Mesothelial cell of epicardium (in vitro differentiated cells): ENCODE measurements at regions not wholly inside any gene's neighbourhood (a gene's known extent, or its start where the extent isn't known, plus 50 kb on each side); places are given as distances from the start of the nearest gene placed in this dataset.

Source experiments
- DNase-seq, 2 experiments: peaks; one replicate each; pipeline ENCODE4 v3.0.0; 2021; ENCODE audit warnings: low spot score in 2 of 2; ENCODE audit not compliant: unreplicated experiment in 2 of 2
- H3K27ac Mint-ChIP-seq: 2 replicates; pipeline ENCODE4 v1.8.0; 2021; ENCODE audit warnings: mixed read lengths
- H3K27me3 Mint-ChIP-seq: 2 replicates; pipeline ENCODE4 v1.8.0; 2021; ENCODE audit warnings: low read depth, mixed read lengths
- H3K36me3 Mint-ChIP-seq: 2 replicates; pipeline ENCODE4 v1.8.0; 2021; ENCODE audit warnings: mixed read lengths
- H3K4me1 Mint-ChIP-seq: 2 replicates; pipeline ENCODE4 v1.8.0; 2021; ENCODE audit warnings: mixed read lengths
- H3K4me3 Mint-ChIP-seq: 2 replicates; pipeline ENCODE4 v1.8.0; 2021; ENCODE audit warnings: mild to moderate bottlenecking, moderate library complexity, mixed read lengths
- H3K9me3 Mint-ChIP-seq: 2 replicates; pipeline ENCODE4 v1.8.0; 2021; ENCODE audit warnings: mixed read lengths
- CTCF ChIP-seq: fragments of 200-600 bp; sonication (generic); IDR thresholded peaks from one replicate; pipeline ENCODE4 v1.5.0; 2021; ENCODE audit warnings: antibody characterized with exemption; ENCODE audit not compliant: unreplicated experiment

- no peak overlapping the region for H3K27ac Mint-ChIP-seq
- no peak for DNase-seq
- no peaks in the 10 kb centered on the region for H3K4me1 Mint-ChIP-seq
- H3K27me3 Mint-ChIP-seq = no peaks in the 10 kb centered on the region
- H3K9me3 Mint-ChIP-seq = no peaks in the 10 kb centered on the region
- H3K36me3 Mint-ChIP-seq = no peaks in the 10 kb centered on the region
- H3K4me3 Mint-ChIP-seq = no peak overlapping the region
- TF ChIP-seq CTCF = no peak
These were observed 559.0 kb downstream of the PDCD6IP start for GRCh38 chr3:34357461-34357860.

- TF ChIP-seq CTCF = no peak
- no peak overlapping the region for H3K27ac Mint-ChIP-seq
- H3K27me3 Mint-ChIP-seq = no peaks in the 10 kb centered on the region
- no peaks in the 10 kb centered on the region for H3K4me1 Mint-ChIP-seq
- H3K9me3 Mint-ChIP-seq = no peaks in the 10 kb centered on the region
- no peak overlapping the region for H3K4me3 Mint-ChIP-seq
- H3K36me3 Mint-ChIP-seq = no peaks in the 10 kb centered on the region
- no peak for DNase-seq
These were observed 560.6 kb downstream of the PDCD6IP start for GRCh38 chr3:34359064-34359463.

GRCh38 chr3:34360713-34361112 lies 562.3 kb downstream of the PDCD6IP start:
- Mint-ChIP-seq H3K36me3 (no peaks in the 10 kb centered on the region), H3K4me1 (no peaks in the 10 kb centered on the region), H3K4me3 (no peak overlapping the region), H3K27me3 (no peaks in the 10 kb centered on the region), H3K9me3 (no peaks in the 10 kb centered on the region), H3K27ac (no peak overlapping the region)
- DNase-seq = no peak
- TF ChIP-seq CTCF = no peak

- Mint-ChIP-seq H3K27ac (no peak overlapping the region), H3K27me3 (no peaks in the 10 kb centered on the region), H3K4me1 (no peaks in the 10 kb centered on the region), H3K9me3 (peaks cover 4% of the 10 kb centered on the region), H3K4me3 (no peak overlapping the region), H3K36me3 (no peaks in the 10 kb centered on the region)
- no peak for DNase-seq
- no peak for TF ChIP-seq CTCF
These were observed 563.5 kb downstream of the PDCD6IP start for GRCh38 chr3:34361921-34362320.

GRCh38 chr3:34362910-34363309 lies 564.5 kb downstream of the PDCD6IP start:
- no peak for DNase-seq
- H3K36me3 Mint-ChIP-seq = no peaks in the 10 kb centered on the region
- no peak overlapping the region for H3K27ac Mint-ChIP-seq
- no peaks in the 10 kb centered on the region for H3K27me3 Mint-ChIP-seq
- TF ChIP-seq CTCF = no peak
- no peak overlapping the region for H3K4me3 Mint-ChIP-seq
- H3K4me1 Mint-ChIP-seq = no peaks in the 10 kb centered on the region
- H3K9me3 Mint-ChIP-seq = peaks cover 6% of the 10 kb centered on the region

- H3K27me3 Mint-ChIP-seq = no peaks in the 10 kb centered on the region
- no peak for TF ChIP-seq CTCF
- H3K27ac Mint-ChIP-seq = no peak overlapping the region
- no peak for DNase-seq
- no peaks in the 10 kb centered on the region for H3K4me1 Mint-ChIP-seq
- peaks cover 6% of the 10 kb centered on the region for H3K9me3 Mint-ChIP-seq
- no peaks in the 10 kb centered on the region for H3K36me3 Mint-ChIP-seq
- H3K4me3 Mint-ChIP-seq = no peak overlapping the region
These were observed 565.5 kb downstream of the PDCD6IP start for GRCh38 chr3:34363881-34364280.
